Vagina (tissue), 2 donors: ENCODE measurements at regions not wholly inside any gene's neighbourhood (a gene's known extent, or its start where the extent isn't known, plus 50 kb on each side); places are given as distances from the start of the nearest gene placed in this dataset.

Source experiments
- DNase-seq, 2 donors: peaks; one replicate each; pipeline ENCODE4 v3.0.0-alpha.2; 2017; ENCODE audit errors: extremely low spot score in 2 of 2
- H3K27ac ChIP-seq: fragments of 200-600 bp; sonication (generic); one replicate; pipeline ENCODE4 v1.5.1; 2019
- H3K27me3 ChIP-seq: fragments of 200-600 bp; sonication (generic); one replicate; pipeline ENCODE4 v1.5.1; 2019
- H3K36me3 ChIP-seq, 2 donors: fragments of 200-600 bp; sonication (generic); one replicate each; pipeline ENCODE4 v1.5.1; 2017 to 2019
- H3K4me1 ChIP-seq: fragments of 200-600 bp; sonication (generic); one replicate; pipeline ENCODE4 v1.5.1; 2019
- H3K4me3 ChIP-seq, 2 donors: fragments of 200-600 bp; sonication (generic); 1 replicate in 1 of 2; 2 replicates in 1 of 2; pipeline ENCODE4 v1.5.1; 2016 to 2019
- H3K9me3 ChIP-seq: fragments of 200-600 bp; sonication (generic); one replicate; pipeline ENCODE4 v1.5.1; 2019
- CTCF ChIP-seq, 3 experiments: fragments of 450-650 bp in 2 of 3; fragments of 200-600 bp in 1 of 3; sonication (generic) in 1 of 3; IDR thresholded peaks; one replicate each; pipeline ENCODE4 v1.5.1; 2017 to 2019; ENCODE audit warnings: antibody characterized with exemption in 3 of 3, mild to moderate bottlenecking in 2 of 3, moderate library complexity in 2 of 3
- POLR2A ChIP-seq, 2 donors: fragments of 450-650 bp; IDR thresholded peaks; one replicate each; pipeline ENCODE4 v1.6.1; 2017; ENCODE audit warnings: antibody characterized with exemption in 2 of 2, mild to moderate bottlenecking in 2 of 2, moderate library complexity in 2 of 2
- POLR2AphosphoS5 ChIP-seq, 2 donors: sonication (generic); formaldehyde crosslinking; IDR thresholded peaks; one replicate each; pipeline ENCODE4 v1.9.0; 2017; ENCODE audit warnings: antibody characterized with exemption in 2 of 2, mild to moderate bottlenecking in 2 of 2, low read depth in 1 of 2; ENCODE audit not compliant: insufficient read depth in 1 of 2
- intact Hi-C: fragments of 100-400 bp; cut with DNase I; formaldehyde crosslinking; loops from one replicate; pipeline ENCODE4 v1.15.1; 2023

- Histone ChIP-seq H3K9me3 (no peaks in the 10 kb centered on the region), H3K4me1 (peaks cover 20% of the 10 kb centered on the region), H3K36me3 (no peaks in the 10 kb centered on the region), H3K4me3 (no peak overlapping the region), H3K27ac (no peak overlapping the region), H3K27me3 (no peaks in the 10 kb centered on the region)
- no peak for DNase-seq
- intact Hi-C loops = no loop called here
- TF ChIP-seq POLR2A (IDR thresholded peaks at IDR 0.05) (no peak), CTCF (IDR thresholded peaks at IDR 0.05) (no peak), POLR2AphosphoS5 (IDR thresholded peaks at IDR 0.05; ENCODE audit: insufficient read depth in 1 of 2, low read depth in 1 of 2) (no peak)
These were observed 255.6 kb upstream of the ZNF32 start for GRCh38 chr10:43904301-43904700.

GRCh38 chr10:43903451-43903850 is 254.8 kb upstream of the ZNF32 start:
- no peak for DNase-seq
- Histone ChIP-seq H3K36me3 (no peaks in the 10 kb centered on the region), H3K4me3 (no peak overlapping the region), H3K27me3 (no peaks in the 10 kb centered on the region), H3K4me1 (peaks cover 29% of the 10 kb centered on the region), H3K9me3 (no peaks in the 10 kb centered on the region), H3K27ac (no peak overlapping the region)
- intact Hi-C loops = no loop called here
- TF ChIP-seq POLR2AphosphoS5 (IDR thresholded peaks at IDR 0.05; ENCODE audit: insufficient read depth in 1 of 2, low read depth in 1 of 2) (no peak), CTCF (IDR thresholded peaks at IDR 0.05) (no peak), POLR2A (IDR thresholded peaks at IDR 0.05) (no peak)

- Histone ChIP-seq H3K4me1 (peaks cover 31% of the 10 kb centered on the region), H3K36me3 (no peaks in the 10 kb centered on the region), H3K27me3 (no peaks in the 10 kb centered on the region), H3K9me3 (no peaks in the 10 kb centered on the region), H3K27ac (no peak overlapping the region), H3K4me3 (no peak overlapping the region)
- TF ChIP-seq POLR2AphosphoS5 (IDR thresholded peaks at IDR 0.05; ENCODE audit: insufficient read depth in 1 of 2, low read depth in 1 of 2) = no peak
- no peak for TF ChIP-seq POLR2A (IDR thresholded peaks at IDR 0.05)
- no peak for TF ChIP-seq CTCF (IDR thresholded peaks at IDR 0.05)
- intact Hi-C loops = no loop called here
- no peak for DNase-seq
These were observed 254.2 kb upstream of the ZNF32 start for GRCh38 chr10:43902842-43903241.

- Histone ChIP-seq H3K9me3 (no peaks in the 10 kb centered on the region), H3K36me3 (no peaks in the 10 kb centered on the region), H3K4me3 (no peak overlapping the region), H3K4me1 (peaks cover 31% of the 10 kb centered on the region), H3K27ac (no peak overlapping the region), H3K27me3 (no peaks in the 10 kb centered on the region)
- DNase-seq = no peak
- TF ChIP-seq POLR2A (IDR thresholded peaks at IDR 0.05) (no peak), POLR2AphosphoS5 (IDR thresholded peaks at IDR 0.05; ENCODE audit: insufficient read depth in 1 of 2, low read depth in 1 of 2) (no peak), CTCF (IDR thresholded peaks at IDR 0.05) (no peak)
- intact Hi-C loops = no loop called here
These were observed 253.2 kb upstream of the ZNF32 start for GRCh38 chr10:43901744-43902504.

- no peak for TF ChIP-seq CTCF (IDR thresholded peaks at IDR 0.05)
- no peak for TF ChIP-seq POLR2A (IDR thresholded peaks at IDR 0.05)
- TF ChIP-seq POLR2AphosphoS5 (IDR thresholded peaks at IDR 0.05; ENCODE audit: insufficient read depth in 1 of 2, low read depth in 1 of 2) = no peak
- no peak overlapping the region for H3K27ac ChIP-seq
- H3K4me3 ChIP-seq = no peak overlapping the region
- intact Hi-C loops = no loop called here
- no peaks in the 10 kb centered on the region for H3K36me3 ChIP-seq
- no peak for DNase-seq
- H3K9me3 ChIP-seq = no peaks in the 10 kb centered on the region
- no peaks in the 10 kb centered on the region for H3K27me3 ChIP-seq
- H3K4me1 ChIP-seq = peaks cover 24% of the 10 kb centered on the region
These were observed 252.6 kb upstream of the ZNF32 start for GRCh38 chr10:43901302-43901701.
